ENCODE measurements at regions not wholly inside any gene's neighbourhood (a gene's known extent, or its start where the extent isn't known, plus 50 kb on each side); places are given as distances from the start of the nearest gene placed in this dataset.

DNA sequence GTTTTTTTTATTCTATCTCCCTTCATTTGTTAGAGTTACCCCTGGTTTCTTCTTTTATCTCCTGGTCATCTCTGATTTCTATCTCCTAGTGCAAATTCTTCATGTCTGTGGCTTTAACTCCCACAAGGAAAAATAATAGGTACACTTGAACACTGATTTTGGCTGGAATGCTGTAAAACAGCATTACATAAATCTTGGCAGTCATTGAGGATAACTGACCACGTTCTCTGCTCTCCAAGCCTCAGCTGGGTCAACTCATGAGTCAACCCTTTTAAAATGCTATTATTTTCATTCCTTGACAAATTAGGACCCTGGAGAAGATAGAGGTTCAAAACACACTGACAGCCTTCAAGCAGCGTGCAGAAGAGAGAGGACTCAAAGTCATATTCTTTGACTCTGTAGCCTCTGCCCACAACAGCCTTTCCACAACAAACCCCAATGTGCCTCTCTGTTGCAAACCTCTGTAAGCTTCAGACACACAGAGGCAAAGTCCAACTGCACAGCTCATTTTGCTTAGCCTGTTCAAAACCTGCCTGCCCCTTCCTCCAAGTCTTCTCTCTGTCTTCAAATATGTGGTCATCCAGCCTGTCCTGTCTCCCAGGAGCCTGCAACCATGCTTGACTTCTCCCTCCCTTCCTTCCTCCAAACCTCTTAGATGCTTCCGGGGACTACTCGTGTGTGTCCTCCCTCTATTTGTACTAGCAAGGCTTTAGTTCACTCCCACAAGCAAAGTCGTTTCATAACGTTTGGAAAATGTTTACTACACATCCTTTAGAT lies 398.4 kb downstream of the MED10 start:
- H3K4me1 ChIP-seq (ENCODE audit: control insufficient read depth in 5 of 5, insufficient read depth in 5 of 5, low read length in 5 of 5), result peaks cover 0 to 29% (median 6%) of the 10 kb centered on the region in 5 donors
- H3K4me3 ChIP-seq (ENCODE audit: low read depth in 1 of 5, low read length in 5 of 5), result no peak overlapping the region
- H3K27me3 ChIP-seq (ENCODE audit: control insufficient read depth in 5 of 5, insufficient read depth in 4 of 5, low read length in 5 of 5), result no peaks in the 10 kb centered on the region
- H3K9ac ChIP-seq (ENCODE audit: low read length in 5 of 5), result no peak overlapping the region
- no peaks in the 10 kb centered on the region for H3K9me3 ChIP-seq (ENCODE audit: control insufficient read depth in 5 of 5, low read length in 5 of 5)
- H3K36me3 ChIP-seq (ENCODE audit: control insufficient read depth in 5 of 5, insufficient read depth in 5 of 5, low read length in 5 of 5), result no peaks in the 10 kb centered on the region
- H3K27ac ChIP-seq (ENCODE audit: low read depth, low read length), result no peak overlapping the region

- Histone ChIP-seq H3K4me3 (ENCODE audit: low read depth in 1 of 5, low read length in 5 of 5) (no peak overlapping the region), H3K36me3 (ENCODE audit: control insufficient read depth in 5 of 5, insufficient read depth in 5 of 5, low read length in 5 of 5) (no peaks in the 10 kb centered on the region), H3K27me3 (ENCODE audit: control insufficient read depth in 5 of 5, insufficient read depth in 4 of 5, low read length in 5 of 5) (no peaks in the 10 kb centered on the region), H3K4me1 (ENCODE audit: control insufficient read depth in 5 of 5, insufficient read depth in 5 of 5, low read length in 5 of 5) (peaks cover 0 to 29% (median 6%) of the 10 kb centered on the region in 5 donors), H3K9me3 (ENCODE audit: control insufficient read depth in 5 of 5, low read length in 5 of 5) (no peaks in the 10 kb centered on the region), H3K9ac (ENCODE audit: low read length in 5 of 5) (no peak overlapping the region), H3K27ac (ENCODE audit: low read depth, low read length) (no peak overlapping the region)
Measured at GRCh38 chr5:5979377-5979760, 399.0 kb downstream of the MED10 start.

DNA sequence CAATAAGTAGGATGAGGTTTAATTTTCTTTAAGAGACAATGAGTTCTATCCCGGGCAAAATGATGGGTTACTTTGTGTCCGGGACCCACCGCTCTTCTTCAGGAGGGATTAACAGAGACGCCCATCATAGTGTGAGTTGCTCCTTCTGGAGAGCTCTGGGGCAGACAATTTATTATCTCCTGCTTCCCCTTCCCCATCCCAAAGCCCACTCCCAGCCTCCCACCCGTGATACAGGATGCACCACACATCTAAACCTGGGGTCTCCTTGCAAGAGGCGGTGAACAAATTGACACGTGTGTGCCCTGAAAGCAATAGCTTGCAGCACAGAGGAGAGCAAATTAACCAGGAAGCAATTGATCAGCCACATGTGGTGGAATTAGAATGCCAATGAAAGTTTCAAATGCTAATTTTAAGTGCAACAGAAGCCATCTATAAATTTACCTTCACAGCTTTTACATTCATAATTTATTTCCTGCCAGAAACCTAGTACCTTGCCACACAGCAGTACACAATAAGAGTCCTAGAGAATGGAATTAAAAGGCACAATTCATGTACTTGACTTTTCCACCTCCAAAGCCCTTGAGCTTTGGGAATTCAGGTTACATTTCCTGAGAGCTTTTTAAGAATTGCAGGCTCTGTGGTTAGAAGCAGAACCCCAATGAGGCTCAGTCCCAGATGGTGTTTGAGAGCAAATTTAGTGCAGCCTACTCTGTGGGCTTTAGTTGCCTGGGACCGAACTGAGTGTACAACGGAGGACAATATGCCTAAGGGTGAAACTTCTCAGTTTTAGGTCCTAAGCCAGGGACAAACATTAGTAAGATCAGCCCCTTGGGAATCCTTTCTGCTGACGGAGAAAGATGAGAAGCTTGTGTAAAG lies 399.6 kb downstream of the MED10 start:
- H3K36me3 ChIP-seq (ENCODE audit: control insufficient read depth in 5 of 5, insufficient read depth in 5 of 5, low read length in 5 of 5), result no peaks in the 10 kb centered on the region
- no peak overlapping the region for H3K9ac ChIP-seq (ENCODE audit: low read length in 5 of 5)
- no peaks in the 10 kb centered on the region for H3K9me3 ChIP-seq (ENCODE audit: control insufficient read depth in 5 of 5, low read length in 5 of 5)
- no peaks in the 10 kb centered on the region for H3K27me3 ChIP-seq (ENCODE audit: control insufficient read depth in 5 of 5, insufficient read depth in 4 of 5, low read length in 5 of 5)
- H3K4me1 ChIP-seq (ENCODE audit: control insufficient read depth in 5 of 5, insufficient read depth in 5 of 5, low read length in 5 of 5), result peaks cover 0 to 29% (median 6%) of the 10 kb centered on the region in 5 donors
- no peak overlapping the region for H3K4me3 ChIP-seq (ENCODE audit: low read depth in 1 of 5, low read length in 5 of 5)
- H3K27ac ChIP-seq (ENCODE audit: low read depth, low read length), result no peak overlapping the region

DNA sequence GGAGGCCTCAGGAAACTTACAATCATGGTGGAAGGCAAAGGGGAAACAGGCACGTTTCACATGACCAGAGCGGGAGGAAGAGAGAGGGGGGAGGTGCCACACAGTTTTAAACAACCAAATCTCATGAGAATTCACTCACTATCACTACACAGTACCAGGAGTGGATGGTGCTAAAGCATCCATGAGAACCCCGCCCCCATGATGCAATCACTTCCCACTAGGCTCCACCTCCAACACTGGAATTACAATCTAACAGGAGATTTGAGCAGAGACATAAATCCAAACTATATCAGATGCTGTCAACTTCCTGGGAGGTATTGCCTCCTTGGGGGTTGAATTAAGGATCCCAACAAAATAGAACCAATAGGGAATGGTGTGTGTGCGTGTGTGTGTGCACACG lies 407.1 kb downstream of the MED10 start:
- H3K27ac ChIP-seq (ENCODE audit: low read depth, low read length), result no peak overlapping the region
- no peak overlapping the region for H3K4me3 ChIP-seq (ENCODE audit: low read depth in 1 of 5, low read length in 5 of 5)
- no peak overlapping the region for H3K9ac ChIP-seq (ENCODE audit: low read length in 5 of 5)
- H3K4me1 ChIP-seq (ENCODE audit: control insufficient read depth in 5 of 5, insufficient read depth in 5 of 5, low read length in 5 of 5), result no peaks in the 10 kb centered on the region
- peaks cover 0 to 4% (median 0%) of the 10 kb centered on the region in 5 donors for H3K9me3 ChIP-seq (ENCODE audit: control insufficient read depth in 5 of 5, low read length in 5 of 5)
- H3K36me3 ChIP-seq (ENCODE audit: control insufficient read depth in 5 of 5, insufficient read depth in 5 of 5, low read length in 5 of 5), result no peaks in the 10 kb centered on the region
- H3K27me3 ChIP-seq (ENCODE audit: control insufficient read depth in 5 of 5, insufficient read depth in 4 of 5, low read length in 5 of 5), result no peaks in the 10 kb centered on the region

DNA sequence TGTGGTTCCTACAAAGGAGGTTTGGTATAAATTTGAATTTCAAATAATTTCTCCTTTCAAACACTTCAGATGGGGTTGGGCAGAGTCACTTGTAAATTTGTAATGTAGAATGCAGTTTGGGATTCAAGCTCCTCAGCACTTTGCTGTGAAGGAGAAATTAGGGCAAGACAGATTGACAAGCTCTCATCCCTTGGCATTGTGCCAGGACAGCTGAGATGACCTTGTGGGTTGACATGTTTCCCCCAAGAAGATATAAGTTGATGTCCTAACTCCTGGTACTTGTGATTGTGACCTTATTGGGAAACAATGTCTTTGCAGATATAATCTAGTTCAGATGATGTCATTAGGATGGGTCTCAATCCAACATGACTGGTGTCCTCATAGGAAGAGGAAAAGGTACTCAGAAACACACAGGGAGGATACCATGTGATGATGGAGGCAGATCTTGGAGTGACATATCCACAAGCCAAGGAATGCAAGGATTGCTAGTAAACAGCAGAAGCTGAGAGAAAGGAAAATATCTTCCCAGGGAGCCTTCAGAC lies 408.3 kb downstream of the MED10 start:
- Histone ChIP-seq H3K36me3 (ENCODE audit: control insufficient read depth in 5 of 5, insufficient read depth in 5 of 5, low read length in 5 of 5) (no peaks in the 10 kb centered on the region), H3K9ac (ENCODE audit: low read length in 5 of 5) (no peak overlapping the region), H3K4me3 (ENCODE audit: low read depth in 1 of 5, low read length in 5 of 5) (no peak overlapping the region)

GRCh38 chr5:5968981-5969380 lies 409.4 kb downstream of the MED10 start:
- no peaks in the 10 kb centered on the region for H3K36me3 ChIP-seq (ENCODE audit: control insufficient read depth in 5 of 5, insufficient read depth in 5 of 5, low read length in 5 of 5)
- H3K4me1 ChIP-seq (ENCODE audit: control insufficient read depth in 5 of 5, insufficient read depth in 5 of 5, low read length in 5 of 5), result no peaks in the 10 kb centered on the region
- H3K9ac ChIP-seq (ENCODE audit: low read length in 5 of 5), result no peak overlapping the region
- H3K4me3 ChIP-seq (ENCODE audit: low read depth in 1 of 5, low read length in 5 of 5), result no peak overlapping the region
- no peaks in the 10 kb centered on the region for H3K27me3 ChIP-seq (ENCODE audit: control insufficient read depth in 5 of 5, insufficient read depth in 4 of 5, low read length in 5 of 5)
- no peak overlapping the region for H3K27ac ChIP-seq (ENCODE audit: low read depth, low read length)
- peaks cover 0 to 8% (median 4%) of the 10 kb centered on the region in 5 donors for H3K9me3 ChIP-seq (ENCODE audit: control insufficient read depth in 5 of 5, low read length in 5 of 5)

More for the DNA sequence above, 408.3 kb downstream of the MED10 start:
- no peak overlapping the region for H3K27ac ChIP-seq (ENCODE audit: low read depth, low read length)
- H3K9me3 ChIP-seq (ENCODE audit: control insufficient read depth in 5 of 5, low read length in 5 of 5), result peaks cover 0 to 4% (median 0%) of the 10 kb centered on the region in 5 donors
- no peaks in the 10 kb centered on the region for H3K4me1 ChIP-seq (ENCODE audit: control insufficient read depth in 5 of 5, insufficient read depth in 5 of 5, low read length in 5 of 5)
- H3K27me3 ChIP-seq (ENCODE audit: control insufficient read depth in 5 of 5, insufficient read depth in 4 of 5, low read length in 5 of 5), result no peaks in the 10 kb centered on the region

- H3K9me3 ChIP-seq (ENCODE audit: control insufficient read depth in 5 of 5, low read length in 5 of 5), result peaks cover 0 to 8% (median 5%) of the 10 kb centered on the region in 5 donors
- no peak overlapping the region for H3K9ac ChIP-seq (ENCODE audit: low read length in 5 of 5)
- no peak overlapping the region for H3K27ac ChIP-seq (ENCODE audit: low read depth, low read length)
- H3K27me3 ChIP-seq (ENCODE audit: control insufficient read depth in 5 of 5, insufficient read depth in 4 of 5, low read length in 5 of 5), result no peaks in the 10 kb centered on the region
- no peaks in the 10 kb centered on the region for H3K4me1 ChIP-seq (ENCODE audit: control insufficient read depth in 5 of 5, insufficient read depth in 5 of 5, low read length in 5 of 5)
- no peak overlapping the region for H3K4me3 ChIP-seq (ENCODE audit: low read depth in 1 of 5, low read length in 5 of 5)
- no peaks in the 10 kb centered on the region for H3K36me3 ChIP-seq (ENCODE audit: control insufficient read depth in 5 of 5, insufficient read depth in 5 of 5, low read length in 5 of 5)
Measured at GRCh38 chr5:5967944-5968343, 410.4 kb downstream of the MED10 start.

GRCh38 chr5:5967373-5967772 lies 411.0 kb downstream of the MED10 start:
- Histone ChIP-seq H3K27ac (ENCODE audit: low read depth, low read length) (no peak overlapping the region), H3K9ac (ENCODE audit: low read length in 5 of 5) (no peak overlapping the region), H3K9me3 (ENCODE audit: control insufficient read depth in 5 of 5, low read length in 5 of 5) (peaks cover 0 to 8% (median 5%) of the 10 kb centered on the region in 5 donors), H3K36me3 (ENCODE audit: control insufficient read depth in 5 of 5, insufficient read depth in 5 of 5, low read length in 5 of 5) (no peaks in the 10 kb centered on the region), H3K4me1 (ENCODE audit: control insufficient read depth in 5 of 5, insufficient read depth in 5 of 5, low read length in 5 of 5) (no peaks in the 10 kb centered on the region), H3K4me3 (ENCODE audit: low read depth in 1 of 5, low read length in 5 of 5) (no peak overlapping the region), H3K27me3 (ENCODE audit: control insufficient read depth in 5 of 5, insufficient read depth in 4 of 5, low read length in 5 of 5) (no peaks in the 10 kb centered on the region)

DNA sequence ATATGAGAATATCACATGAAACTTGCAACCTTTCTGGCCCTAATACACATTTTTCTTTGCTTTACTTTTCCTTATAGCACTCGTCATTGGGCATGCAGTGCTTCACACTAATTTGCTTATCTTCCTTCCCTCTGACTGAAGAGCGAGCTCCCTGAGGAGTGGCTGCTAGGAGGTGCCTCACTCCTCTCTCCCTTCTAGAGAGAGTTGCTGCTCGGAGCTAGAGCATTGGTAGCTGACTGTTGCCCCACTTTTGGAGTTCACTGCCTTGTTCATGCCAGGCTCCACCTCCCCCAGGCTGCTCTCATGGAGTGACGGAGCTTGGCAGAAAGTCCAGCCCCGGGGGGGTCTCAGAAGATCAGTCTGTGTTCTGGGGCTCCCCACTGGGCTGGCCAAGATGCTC lies 413.2 kb downstream of the MED10 start:
- Histone ChIP-seq H3K4me3 (ENCODE audit: low read depth in 1 of 5, low read length in 5 of 5) (no peak overlapping the region), H3K4me1 (ENCODE audit: control insufficient read depth in 5 of 5, insufficient read depth in 5 of 5, low read length in 5 of 5) (no peaks in the 10 kb centered on the region), H3K36me3 (ENCODE audit: control insufficient read depth in 5 of 5, insufficient read depth in 5 of 5, low read length in 5 of 5) (no peaks in the 10 kb centered on the region), H3K9ac (ENCODE audit: low read length in 5 of 5) (no peak overlapping the region), H3K27ac (ENCODE audit: low read depth, low read length) (no peak overlapping the region), H3K27me3 (ENCODE audit: control insufficient read depth in 5 of 5, insufficient read depth in 4 of 5, low read length in 5 of 5) (no peaks in the 10 kb centered on the region), H3K9me3 (ENCODE audit: control insufficient read depth in 5 of 5, low read length in 5 of 5) (peaks cover 0 to 8% (median 3%) of the 10 kb centered on the region in 5 donors)

DNA sequence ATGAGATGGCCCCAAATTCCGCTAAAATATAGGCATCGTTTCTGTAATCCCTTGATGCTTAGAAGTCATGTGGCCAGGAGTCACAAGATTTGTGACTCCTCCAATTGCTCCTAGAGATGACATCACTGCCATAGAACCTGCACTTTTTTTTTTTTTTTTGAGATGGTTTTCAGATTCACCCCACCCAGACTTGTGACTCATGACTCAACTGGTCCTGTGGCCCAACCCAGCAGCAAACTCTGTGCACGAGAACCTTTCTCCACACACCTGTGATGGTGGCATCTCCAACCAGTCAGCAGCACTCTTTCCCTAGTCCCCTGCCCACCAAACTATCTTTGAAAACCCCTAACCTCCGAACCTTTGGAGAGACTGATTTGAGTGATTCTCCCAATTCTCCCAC lies 414.0 kb downstream of the MED10 start:
- peaks cover 0 to 8% (median 3%) of the 10 kb centered on the region in 5 donors for H3K9me3 ChIP-seq (ENCODE audit: control insufficient read depth in 5 of 5, low read length in 5 of 5)

More for the DNA sequence above, 414.0 kb downstream of the MED10 start:
- no peak overlapping the region for H3K27ac ChIP-seq (ENCODE audit: low read depth, low read length)
- peaks cover 0 to 3% (median 0%) of the 10 kb centered on the region in 5 donors for H3K4me1 ChIP-seq (ENCODE audit: control insufficient read depth in 5 of 5, insufficient read depth in 5 of 5, low read length in 5 of 5)
- H3K36me3 ChIP-seq (ENCODE audit: control insufficient read depth in 5 of 5, insufficient read depth in 5 of 5, low read length in 5 of 5), result no peaks in the 10 kb centered on the region
- H3K9ac ChIP-seq (ENCODE audit: low read length in 5 of 5), result no peak overlapping the region
- no peak overlapping the region for H3K4me3 ChIP-seq (ENCODE audit: low read depth in 1 of 5, low read length in 5 of 5)
- H3K27me3 ChIP-seq (ENCODE audit: control insufficient read depth in 5 of 5, insufficient read depth in 4 of 5, low read length in 5 of 5), result no peaks in the 10 kb centered on the region

Measured in subcutaneous abdominal adipose tissue (tissue), 5 donors.